SJSA1 (cell line): ENCODE measurements at regions not wholly inside any gene's neighbourhood (a gene's known extent, or its start where the extent isn't known, plus 50 kb on each side); places are given as distances from the start of the nearest gene placed in this dataset.

Experiments used
- DNase-seq, 2 experiments: peaks; one replicate each; pipeline ENCODE4 v3.0.0-alpha.2; 2015 to 2020; ENCODE audit warnings: low spot score in 2 of 2, low read depth in 1 of 2
- H3K27ac ChIP-seq: fragments of 250-450 bp; sonication (Bioruptor Pico); 2 replicates; pipeline ENCODE4 v1.5.1; 2020; ENCODE audit warnings: mild to moderate bottlenecking, moderate library complexity
- H3K27me3 ChIP-seq: fragments of 250-450 bp; sonication (Bioruptor Pico); replicated peaks from 2 replicates; pipeline ENCODE4 v1.5.1; 2020; ENCODE audit warnings: mild to moderate bottlenecking, moderate library complexity
- H3K36me3 ChIP-seq: fragments of 250-450 bp; sonication (Bioruptor Pico); 2 replicates; pipeline ENCODE4 v1.5.1; 2020; ENCODE audit warnings: mild to moderate bottlenecking
- H3K4me1 ChIP-seq: fragments of 250-450 bp; sonication (Bioruptor Pico); replicated peaks from 2 replicates; pipeline ENCODE4 v1.6.1; 2021; ENCODE audit warnings: mild to moderate bottlenecking
- H3K4me3 ChIP-seq: fragments of 250-450 bp; sonication (Bioruptor Pico); 2 replicates; pipeline ENCODE4 v1.5.1; 2020; ENCODE audit warnings: mild to moderate bottlenecking
- H3K9me3 ChIP-seq: fragments of 250-450 bp; sonication (Bioruptor Pico); replicated peaks from 2 replicates; pipeline ENCODE4 v1.5.1; 2020; ENCODE audit warnings: mild to moderate bottlenecking

GRCh38 chr5:68372161-68372560, 156.6 kb downstream of the PIK3R1 start:
- Histone ChIP-seq H3K27ac (no peak overlapping the region), H3K4me3 (no peak overlapping the region), H3K27me3 (no peaks in the 10 kb centered on the region), H3K4me1 (no peaks in the 10 kb centered on the region), H3K9me3 (no peaks in the 10 kb centered on the region), H3K36me3 (no peaks in the 10 kb centered on the region)
- no peak for DNase-seq

- no peaks in the 10 kb centered on the region for H3K4me1 ChIP-seq
- DNase-seq: no peak
- H3K9me3 ChIP-seq: no peaks in the 10 kb centered on the region
- no peak overlapping the region for H3K27ac ChIP-seq
- H3K4me3 ChIP-seq: no peak overlapping the region
- no peaks in the 10 kb centered on the region for H3K27me3 ChIP-seq
- H3K36me3 ChIP-seq: no peaks in the 10 kb centered on the region
These were observed 157.5 kb downstream of the PIK3R1 start for GRCh38 chr5:68373050-68373449.

- Histone ChIP-seq H3K36me3 (no peaks in the 10 kb centered on the region), H3K9me3 (no peaks in the 10 kb centered on the region), H3K4me1 (no peaks in the 10 kb centered on the region), H3K27me3 (no peaks in the 10 kb centered on the region), H3K27ac (no peak overlapping the region), H3K4me3 (no peak overlapping the region)
- DNase-seq: no peak
These were observed 159.4 kb downstream of the PIK3R1 start for GRCh38 chr5:68374796-68375518.

GRCh38 chr5:68375540-68375939, 160.0 kb downstream of the PIK3R1 start:
- Histone ChIP-seq H3K4me1 (no peaks in the 10 kb centered on the region), H3K36me3 (no peaks in the 10 kb centered on the region), H3K27ac (no peak overlapping the region), H3K27me3 (no peaks in the 10 kb centered on the region), H3K9me3 (no peaks in the 10 kb centered on the region), H3K4me3 (no peak overlapping the region)
- no peak for DNase-seq

GRCh38 chr5:68376935-68377334, 161.4 kb downstream of the PIK3R1 start:
- no peak for DNase-seq
- Histone ChIP-seq H3K4me3 (no peak overlapping the region), H3K27me3 (no peaks in the 10 kb centered on the region), H3K4me1 (no peaks in the 10 kb centered on the region), H3K9me3 (no peaks in the 10 kb centered on the region), H3K27ac (no peak overlapping the region), H3K36me3 (no peaks in the 10 kb centered on the region)

- DNase-seq: no peak
- Histone ChIP-seq H3K36me3 (no peaks in the 10 kb centered on the region), H3K9me3 (no peaks in the 10 kb centered on the region), H3K4me3 (no peak overlapping the region), H3K27ac (no peak overlapping the region), H3K4me1 (no peaks in the 10 kb centered on the region), H3K27me3 (no peaks in the 10 kb centered on the region)
These were observed 162.2 kb downstream of the PIK3R1 start for GRCh38 chr5:68377733-68378132.

- Histone ChIP-seq H3K4me1 (no peaks in the 10 kb centered on the region), H3K27ac (no peak overlapping the region), H3K27me3 (no peaks in the 10 kb centered on the region), H3K4me3 (no peak overlapping the region), H3K9me3 (no peaks in the 10 kb centered on the region), H3K36me3 (no peaks in the 10 kb centered on the region)
- DNase-seq: no peak
These were observed 162.8 kb downstream of the PIK3R1 start for GRCh38 chr5:68378204-68378820.

GRCh38 chr5:68379275-68380036, 163.9 kb downstream of the PIK3R1 start:
- DNase-seq: no peak
- Histone ChIP-seq H3K36me3 (no peaks in the 10 kb centered on the region), H3K4me3 (no peak overlapping the region)

GRCh38 chr5:68380078-68380477, 164.5 kb downstream of the PIK3R1 start:
- Histone ChIP-seq H3K4me3 (no peak overlapping the region), H3K9me3 (no peaks in the 10 kb centered on the region), H3K4me1 (no peaks in the 10 kb centered on the region), H3K27ac (no peak overlapping the region), H3K36me3 (no peaks in the 10 kb centered on the region), H3K27me3 (no peaks in the 10 kb centered on the region)
- DNase-seq: no peak

More at GRCh38 chr5:68379275-68380036, 163.9 kb downstream of the PIK3R1 start:
- Histone ChIP-seq H3K27me3 (no peaks in the 10 kb centered on the region), H3K9me3 (no peaks in the 10 kb centered on the region), H3K27ac (no peak overlapping the region), H3K4me1 (no peaks in the 10 kb centered on the region)

- no peaks in the 10 kb centered on the region for H3K4me1 ChIP-seq
- H3K27me3 ChIP-seq: no peaks in the 10 kb centered on the region
- H3K9me3 ChIP-seq: no peaks in the 10 kb centered on the region
- no peaks in the 10 kb centered on the region for H3K36me3 ChIP-seq
- DNase-seq: no peak
- no peak overlapping the region for H3K4me3 ChIP-seq
- no peak overlapping the region for H3K27ac ChIP-seq
These were observed 165.5 kb downstream of the PIK3R1 start for GRCh38 chr5:68381060-68381459.

GRCh38 chr5:68381909-68382308, 166.4 kb downstream of the PIK3R1 start:
- Histone ChIP-seq H3K4me1 (no peaks in the 10 kb centered on the region), H3K9me3 (no peaks in the 10 kb centered on the region), H3K27me3 (no peaks in the 10 kb centered on the region), H3K27ac (no peak overlapping the region), H3K36me3 (no peaks in the 10 kb centered on the region), H3K4me3 (no peak overlapping the region)
- no peak for DNase-seq

GRCh38 chr5:68382640-68383039, 167.1 kb downstream of the PIK3R1 start:
- Histone ChIP-seq H3K27ac (no peak overlapping the region), H3K27me3 (no peaks in the 10 kb centered on the region), H3K36me3 (no peaks in the 10 kb centered on the region), H3K9me3 (no peaks in the 10 kb centered on the region), H3K4me1 (no peaks in the 10 kb centered on the region), H3K4me3 (no peak overlapping the region)
- no peak for DNase-seq

- Histone ChIP-seq H3K27ac (no peak overlapping the region), H3K36me3 (no peaks in the 10 kb centered on the region), H3K4me3 (no peak overlapping the region), H3K9me3 (no peaks in the 10 kb centered on the region), H3K27me3 (no peaks in the 10 kb centered on the region), H3K4me1 (no peaks in the 10 kb centered on the region)
- no peak for DNase-seq
These were observed 168.3 kb downstream of the PIK3R1 start for GRCh38 chr5:68383888-68384310.

- Histone ChIP-seq H3K4me1 (no peaks in the 10 kb centered on the region), H3K4me3 (no peak overlapping the region), H3K27me3 (no peaks in the 10 kb centered on the region), H3K36me3 (no peaks in the 10 kb centered on the region), H3K9me3 (no peaks in the 10 kb centered on the region), H3K27ac (no peak overlapping the region)
- no peak for DNase-seq
These were observed 169.5 kb downstream of the PIK3R1 start for GRCh38 chr5:68384936-68385594.
